A549 (cell line): ENCODE measurements at regions not wholly inside any gene's neighbourhood (a gene's known extent, or its start where the extent isn't known, plus 50 kb on each side); places are given as distances from the start of the nearest gene placed in this dataset.
"Not testable (repeated sequence)": the region's sequence is repeated elsewhere in the genome, so short reads cannot be mapped to it uniquely, and the experiment has no call there.

Experiments used
- CEBPB ChIP-seq, 2 experiments: fragments of >200 bp in 1 of 2; sonication (Bioruptor Twin) in 1 of 2; formaldehyde crosslinking in 1 of 2; IDR thresholded peaks; 2 replicates each; pipeline ENCODE4 v1.6.1; 2012 to 2016
- EP300 ChIP-seq, 2 experiments: fragments of >200 bp; sonication (Bioruptor Twin); formaldehyde crosslinking; IDR thresholded peaks; 2 replicates in 1 of 2; 3 replicates in 1 of 2; pipeline ENCODE4 v1.6.1; 2016 to 2017
- JUN ChIP-seq, 2 experiments: fragments of >200 bp; sonication (Bioruptor Twin); formaldehyde crosslinking; IDR thresholded peaks; 2 replicates in 1 of 2; 3 replicates in 1 of 2; pipeline ENCODE4 v1.6.1; 2016 to 2017
- MAFK ChIP-seq: fragments of 450-650 bp; IDR thresholded peaks from 2 replicates; pipeline ENCODE4 v1.6.1; 2014; ENCODE audit not compliant: partially characterized antibody
- POLR2A ChIP-seq: IDR thresholded peaks from 2 replicates; pipeline ENCODE4 v1.6.1; 2012; ENCODE audit warnings: mild to moderate bottlenecking, low read length
- ZNF302 ChIP-seq: fragments of 250-450 bp; sonication (Bioruptor Pico); IDR thresholded peaks from 2 replicates; pipeline ENCODE4 v1.9.0; 2021; ENCODE audit warnings: inconsistent platforms, mild to moderate bottlenecking, moderate library complexity
- TF ChIP-seq, protein P1 (sequence below): fragments of >200 bp; sonication (Bioruptor Twin); formaldehyde crosslinking; IDR thresholded peaks from 3 replicates; pipeline ENCODE4 v1.5.1; 2016
- TF ChIP-seq, protein P2 (sequence below): fragments of 200-600 bp; sonication (generic); IDR thresholded peaks from 2 replicates; pipeline ENCODE4 v1.6.1; 2016; ENCODE audit warnings: antibody characterized with exemption, mild to moderate bottlenecking, moderate library complexity

DNA sequence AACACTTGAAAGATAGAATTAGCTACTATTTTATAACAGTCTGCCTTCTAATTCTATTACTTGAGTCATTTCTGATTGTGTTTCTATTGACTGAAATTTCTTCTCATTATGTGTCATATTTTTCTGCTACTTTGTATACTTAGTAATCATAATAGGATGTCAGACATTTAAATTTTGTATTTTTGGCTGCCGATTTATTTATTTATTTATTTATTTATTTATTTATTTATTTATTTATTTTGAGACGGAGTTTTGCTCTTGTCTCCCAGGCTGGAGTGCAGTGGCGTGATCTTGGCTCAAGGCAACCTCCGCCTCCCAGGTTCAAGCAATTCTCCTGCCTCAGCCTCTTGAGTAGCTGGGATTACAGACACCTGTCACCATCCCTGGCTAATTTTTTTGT, 1119.0 kb upstream of the CITED2 start:
- not testable (repeated sequence) for TF ChIP-seq POLR2A; EP300 (IDR thresholded peaks at IDR 0.05); MAFK; CEBPB (IDR thresholded peaks at IDR 0.05); JUN (IDR thresholded peaks at IDR 0.05); ZNF302
- TF ChIP-seq, protein P1, sequence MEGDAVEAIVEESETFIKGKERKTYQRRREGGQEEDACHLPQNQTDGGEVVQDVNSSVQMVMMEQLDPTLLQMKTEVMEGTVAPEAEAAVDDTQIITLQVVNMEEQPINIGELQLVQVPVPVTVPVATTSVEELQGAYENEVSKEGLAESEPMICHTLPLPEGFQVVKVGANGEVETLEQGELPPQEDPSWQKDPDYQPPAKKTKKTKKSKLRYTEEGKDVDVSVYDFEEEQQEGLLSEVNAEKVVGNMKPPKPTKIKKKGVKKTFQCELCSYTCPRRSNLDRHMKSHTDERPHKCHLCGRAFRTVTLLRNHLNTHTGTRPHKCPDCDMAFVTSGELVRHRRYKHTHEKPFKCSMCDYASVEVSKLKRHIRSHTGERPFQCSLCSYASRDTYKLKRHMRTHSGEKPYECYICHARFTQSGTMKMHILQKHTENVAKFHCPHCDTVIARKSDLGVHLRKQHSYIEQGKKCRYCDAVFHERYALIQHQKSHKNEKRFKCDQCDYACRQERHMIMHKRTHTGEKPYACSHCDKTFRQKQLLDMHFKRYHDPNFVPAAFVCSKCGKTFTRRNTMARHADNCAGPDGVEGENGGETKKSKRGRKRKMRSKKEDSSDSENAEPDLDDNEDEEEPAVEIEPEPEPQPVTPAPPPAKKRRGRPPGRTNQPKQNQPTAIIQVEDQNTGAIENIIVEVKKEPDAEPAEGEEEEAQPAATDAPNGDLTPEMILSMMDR, result not testable (repeated sequence)
- TF ChIP-seq, protein P2, sequence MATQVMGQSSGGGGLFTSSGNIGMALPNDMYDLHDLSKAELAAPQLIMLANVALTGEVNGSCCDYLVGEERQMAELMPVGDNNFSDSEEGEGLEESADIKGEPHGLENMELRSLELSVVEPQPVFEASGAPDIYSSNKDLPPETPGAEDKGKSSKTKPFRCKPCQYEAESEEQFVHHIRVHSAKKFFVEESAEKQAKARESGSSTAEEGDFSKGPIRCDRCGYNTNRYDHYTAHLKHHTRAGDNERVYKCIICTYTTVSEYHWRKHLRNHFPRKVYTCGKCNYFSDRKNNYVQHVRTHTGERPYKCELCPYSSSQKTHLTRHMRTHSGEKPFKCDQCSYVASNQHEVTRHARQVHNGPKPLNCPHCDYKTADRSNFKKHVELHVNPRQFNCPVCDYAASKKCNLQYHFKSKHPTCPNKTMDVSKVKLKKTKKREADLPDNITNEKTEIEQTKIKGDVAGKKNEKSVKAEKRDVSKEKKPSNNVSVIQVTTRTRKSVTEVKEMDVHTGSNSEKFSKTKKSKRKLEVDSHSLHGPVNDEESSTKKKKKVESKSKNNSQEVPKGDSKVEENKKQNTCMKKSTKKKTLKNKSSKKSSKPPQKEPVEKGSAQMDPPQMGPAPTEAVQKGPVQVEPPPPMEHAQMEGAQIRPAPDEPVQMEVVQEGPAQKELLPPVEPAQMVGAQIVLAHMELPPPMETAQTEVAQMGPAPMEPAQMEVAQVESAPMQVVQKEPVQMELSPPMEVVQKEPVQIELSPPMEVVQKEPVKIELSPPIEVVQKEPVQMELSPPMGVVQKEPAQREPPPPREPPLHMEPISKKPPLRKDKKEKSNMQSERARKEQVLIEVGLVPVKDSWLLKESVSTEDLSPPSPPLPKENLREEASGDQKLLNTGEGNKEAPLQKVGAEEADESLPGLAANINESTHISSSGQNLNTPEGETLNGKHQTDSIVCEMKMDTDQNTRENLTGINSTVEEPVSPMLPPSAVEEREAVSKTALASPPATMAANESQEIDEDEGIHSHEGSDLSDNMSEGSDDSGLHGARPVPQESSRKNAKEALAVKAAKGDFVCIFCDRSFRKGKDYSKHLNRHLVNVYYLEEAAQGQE, result not testable (repeated sequence)
